GM23338 (cell line): ENCODE measurements at regions not wholly inside any gene's neighbourhood (a gene's known extent, or its start where the extent isn't known, plus 50 kb on each side); places are given as distances from the start of the nearest gene placed in this dataset.
"Not testable (repeated sequence)": the region's sequence is repeated elsewhere in the genome, so short reads cannot be mapped to it uniquely, and the experiment has no call there.

Experiments
- CTCF ChIP-seq, 2 experiments: fragments of 200-600 bp in 1 of 2; sonication (generic) in 1 of 2; conservative IDR thresholded peaks; 2 replicates each; pipeline versions ENCODE4 v1.5.1 to v1.6.1; 2016 to 2017; ENCODE audit warnings: antibody characterized with exemption in 2 of 2, low read depth in 2 of 2, mild to moderate bottlenecking in 2 of 2, moderate library complexity in 1 of 2
- EZH2phosphoT487 ChIP-seq: fragments of 200-600 bp; sonication (generic); IDR thresholded peaks from one replicate; pipeline ENCODE4 v1.8.1; 2018; ENCODE audit warnings: antibody characterized with exemption; ENCODE audit not compliant: unreplicated experiment

GRCh38 chr3:102366116-102366515 lies 68.7 kb upstream of the ZPLD1 start:
- TF ChIP-seq CTCF (conservative IDR thresholded peaks at IDR 0.05; ENCODE audit: low read depth in 2 of 2); EZH2phosphoT487: not testable (repeated sequence)
